Left colon (tissue), 2 donors: ENCODE measurements at regions not wholly inside any gene's neighbourhood (a gene's known extent, or its start where the extent isn't known, plus 50 kb on each side); places are given as distances from the start of the nearest gene placed in this dataset.

Source experiments
- ATAC-seq: fragments of 200-7000 bp; cut with Tn5 transposase; one replicate; pipeline ENCODE4 v1.9.1; 2020; ENCODE audit warnings: mild to moderate bottlenecking, moderate library complexity
- DNase-seq, 2 donors: peaks; one replicate each; pipeline ENCODE4 v3.0.0-alpha.2; 2020
- intact Hi-C, 2 donors: fragments of 100-400 bp; cut with DNase I in 1 of 2; cut with micrococcal nuclease in 1 of 2; formaldehyde crosslinking; loops; one replicate each; pipeline versions ENCODE4 v1.11.2 to v1.14.0; 2022; cut with DNase I, micrococcal nuclease
- donor health status: DM: no; HTN: no; CAD: no.
- donor health status: DM: yes; HTN: yes; CAD: no.

GRCh38 chr9:29741169-29741568 lies 2167.9 kb upstream of the C9orf72 start:
- ATAC-seq (no peak), DNase-seq (no peak)
- intact Hi-C loops = no loop called here

- ATAC-seq (no peak), DNase-seq (no peak)
- intact Hi-C loops = no loop called here
These were observed 2176.8 kb upstream of the C9orf72 start for GRCh38 chr9:29750062-29750461.

GRCh38 chr9:29751226-29751625 lies 2177.9 kb upstream of the C9orf72 start:
- intact Hi-C loops = no loop called here

GRCh38 chr9:29753638-29754037 lies 2180.4 kb upstream of the C9orf72 start:
- ATAC-seq (no peak), DNase-seq (no peak)
- intact Hi-C loops = no loop called here

More at GRCh38 chr9:29751226-29751625, 2177.9 kb upstream of the C9orf72 start:
- no peak for ATAC-seq
- no peak for DNase-seq

- ATAC-seq = no peak
- intact Hi-C loops = no loop called here
- no peak for DNase-seq
These were observed 2195.7 kb upstream of the C9orf72 start for GRCh38 chr9:29769019-29769418.

- intact Hi-C loops = no loop called here
- no peak for DNase-seq
These were observed 2200.4 kb upstream of the C9orf72 start for GRCh38 chr9:29773676-29774075.

GRCh38 chr9:29775491-29775890 lies 2202.2 kb upstream of the C9orf72 start:
- intact Hi-C loops = no loop called here
- DNase-seq (no peak), ATAC-seq (no peak)

More at GRCh38 chr9:29773676-29774075, 2200.4 kb upstream of the C9orf72 start:
- no peak for ATAC-seq

GRCh38 chr9:29778281-29778849 lies 2205.1 kb upstream of the C9orf72 start:
- DNase-seq (no peak), ATAC-seq (no peak)
- intact Hi-C loops = no loop called here

GRCh38 chr9:29793970-29794369 lies 2220.7 kb upstream of the C9orf72 start:
- ATAC-seq = no peak
- intact Hi-C loops = no loop called here
- no peak for DNase-seq

- ATAC-seq = no peak
- intact Hi-C loops = no loop called here
These were observed 2223.1 kb upstream of the C9orf72 start for GRCh38 chr9:29796291-29796952.

GRCh38 chr9:29798599-29798998 lies 2225.3 kb upstream of the C9orf72 start:
- DNase-seq (no peak), ATAC-seq (no peak)
- intact Hi-C loops = no loop called here

More at GRCh38 chr9:29796291-29796952, 2223.1 kb upstream of the C9orf72 start:
- DNase-seq = no peak

GRCh38 chr9:29799227-29799626 lies 2225.9 kb upstream of the C9orf72 start:
- ATAC-seq (no peak), DNase-seq (no peak)
- intact Hi-C loops = no loop called here

GRCh38 chr9:29800821-29801220 lies 2227.5 kb upstream of the C9orf72 start:
- ATAC-seq (no peak), DNase-seq (no peak)
- intact Hi-C loops = no loop called here

GRCh38 chr9:29802454-29802853 lies 2229.2 kb upstream of the C9orf72 start:
- ATAC-seq (no peak), DNase-seq (no peak)
- intact Hi-C loops = no loop called here

GRCh38 chr9:29806937-29807618 lies 2233.8 kb upstream of the C9orf72 start:
- DNase-seq (no peak), ATAC-seq (no peak)
- intact Hi-C loops = no loop called here

GRCh38 chr9:29816954-29817703 lies 2243.8 kb upstream of the C9orf72 start:
- intact Hi-C loops = no loop called here
- DNase-seq = no peak
- no peak for ATAC-seq

GRCh38 chr9:29822458-29822857 lies 2249.2 kb upstream of the C9orf72 start:
- ATAC-seq (no peak), DNase-seq (no peak)
- intact Hi-C loops = no loop called here

GRCh38 chr9:29826421-29826820 lies 2253.1 kb upstream of the C9orf72 start:
- DNase-seq = no peak
- ATAC-seq = no peak
- intact Hi-C loops = no loop called here

- DNase-seq (peak; percentile 30 to 37), ATAC-seq (peak; percentile 84)
- intact Hi-C loops = no loop called here
These were observed 2257.5 kb upstream of the C9orf72 start for GRCh38 chr9:29830821-29831220.
